ENCODE measurements at regions not wholly inside any gene's neighbourhood (a gene's known extent, or its start where the extent isn't known, plus 50 kb on each side); places are given as distances from the start of the nearest gene placed in this dataset.

- no peak overlapping the region for H3K4me3 ChIP-seq
- ATAC-seq (ENCODE audit: insufficient number of reproducible peaks, low FRiP score, low read depth) (no peak), DNase-seq (ENCODE audit: low spot score) (no peak)
- no peaks in the 10 kb centered on the region for H3K36me3 ChIP-seq
- H3K27ac ChIP-seq = no peak overlapping the region
- H3K27me3 ChIP-seq (replicated peaks; ENCODE audit: insufficient read depth) = no peaks in the 10 kb centered on the region
- peaks cover 4 to 10% of the 10 kb centered on the region in 2 donors for H3K4me1 ChIP-seq (ENCODE audit: control insufficient read depth in 1 of 2, low read depth in 2 of 2)
- no peaks in the 10 kb centered on the region for H3K9me3 ChIP-seq
- TF ChIP-seq CTCF (IDR thresholded peaks at IDR 0.05) = no peak
Measured at GRCh38 chr10:4029866-4030265, 244.9 kb upstream of the KLF6 start.

GRCh38 chr10:4028854-4029583, 244.0 kb upstream of the KLF6 start:
- ATAC-seq (ENCODE audit: insufficient number of reproducible peaks, low FRiP score, low read depth) = no peak

GRCh38 chr10:4028027-4028471, 243.0 kb upstream of the KLF6 start:
- ATAC-seq (ENCODE audit: insufficient number of reproducible peaks, low FRiP score, low read depth) = no peak
- Histone ChIP-seq H3K4me3 (no peak overlapping the region), H3K27ac (no peak overlapping the region), H3K4me1 (ENCODE audit: control insufficient read depth in 1 of 2, low read depth in 2 of 2) (no peaks in the 10 kb centered on the region), H3K36me3 (no peaks in the 10 kb centered on the region), H3K27me3 (replicated peaks; ENCODE audit: insufficient read depth) (no peaks in the 10 kb centered on the region), H3K9me3 (no peaks in the 10 kb centered on the region)
- DNase-seq (ENCODE audit: low spot score) = no peak
- TF ChIP-seq CTCF (IDR thresholded peaks at IDR 0.05) = no peak

More at GRCh38 chr10:4028854-4029583, 244.0 kb upstream of the KLF6 start:
- no peaks in the 10 kb centered on the region for H3K36me3 ChIP-seq
- H3K4me1 ChIP-seq (ENCODE audit: control insufficient read depth in 1 of 2, low read depth in 2 of 2) = peaks cover 0 to 2% of the 10 kb centered on the region in 2 donors
- no peak for DNase-seq (ENCODE audit: low spot score)
- TF ChIP-seq CTCF (IDR thresholded peaks at IDR 0.05) = no peak
- no peak overlapping the region for H3K27ac ChIP-seq
- no peaks in the 10 kb centered on the region for H3K9me3 ChIP-seq
- H3K27me3 ChIP-seq (replicated peaks; ENCODE audit: insufficient read depth) = no peaks in the 10 kb centered on the region
- no peak overlapping the region for H3K4me3 ChIP-seq

- ATAC-seq (ENCODE audit: insufficient number of reproducible peaks, low FRiP score, low read depth) (no peak), DNase-seq (ENCODE audit: low spot score) (no peak)
- Histone ChIP-seq H3K4me3 (no peak overlapping the region), H3K9me3 (no peaks in the 10 kb centered on the region), H3K27ac (no peak overlapping the region), H3K4me1 (ENCODE audit: control insufficient read depth in 1 of 2, low read depth in 2 of 2) (no peaks in the 10 kb centered on the region), H3K36me3 (no peaks in the 10 kb centered on the region), H3K27me3 (replicated peaks; ENCODE audit: insufficient read depth) (no peaks in the 10 kb centered on the region)
- no peak for TF ChIP-seq CTCF (IDR thresholded peaks at IDR 0.05)
Measured at GRCh38 chr10:4025339-4025738, 240.3 kb upstream of the KLF6 start.

- no peak for TF ChIP-seq CTCF (IDR thresholded peaks at IDR 0.05)
- DNase-seq (ENCODE audit: low spot score) (no peak), ATAC-seq (ENCODE audit: insufficient number of reproducible peaks, low FRiP score, low read depth) (no peak)
- no peak overlapping the region for H3K27ac ChIP-seq
- H3K36me3 ChIP-seq = no peaks in the 10 kb centered on the region
- no peak overlapping the region for H3K4me3 ChIP-seq
- H3K9me3 ChIP-seq = no peaks in the 10 kb centered on the region
- H3K27me3 ChIP-seq (replicated peaks; ENCODE audit: insufficient read depth) = no peaks in the 10 kb centered on the region
- no peaks in the 10 kb centered on the region for H3K4me1 ChIP-seq (ENCODE audit: control insufficient read depth in 1 of 2, low read depth in 2 of 2)
Measured at GRCh38 chr10:4024516-4025245, 239.7 kb upstream of the KLF6 start.
